Body of pancreas (tissue), 4 donors: ENCODE measurements at regions not wholly inside any gene's neighbourhood (a gene's known extent, or its start where the extent isn't known, plus 50 kb on each side); places are given as distances from the start of the nearest gene placed in this dataset.

ENCODE experiments used
- ATAC-seq: fragments of 150-250 bp; one replicate; pipeline ENCODE4 v1.9.1; 2016
- DNase-seq, 4 donors: peaks; one replicate each; pipeline ENCODE4 v3.0.0-alpha.2; 2019
- H3K27ac ChIP-seq, 4 donors: fragments of 200-600 bp; sonication (generic); 1 replicate in 3 of 4; 2 replicates in 1 of 4; pipeline versions ENCODE4 v1.5.1 to v1.6.1; 2016 to 2019; ENCODE audit warnings: mild to moderate bottlenecking in 1 of 4, mixed read lengths in 1 of 4, moderate library complexity in 1 of 4
- H3K27me3 ChIP-seq, 2 donors: fragments of 200-600 bp; sonication (generic); one replicate each; pipeline ENCODE4 v1.6.0; 2016; ENCODE audit warnings: mild to moderate bottlenecking in 1 of 2
- H3K36me3 ChIP-seq, 2 donors: fragments of 200-600 bp; sonication (generic); replicated peaks in 1 of 2; 2 replicates each; pipeline ENCODE4 v1.5.1; 2016; ENCODE audit warnings: low read depth in 2 of 2; ENCODE audit not compliant: insufficient read depth in 1 of 2
- H3K4me1 ChIP-seq: fragments of 200-600 bp; sonication (generic); one replicate; pipeline ENCODE4 v1.6.0; 2016
- H3K4me3 ChIP-seq, 2 donors: fragments of 200-600 bp; sonication (generic); 1 replicate in 1 of 2; 2 replicates in 1 of 2; pipeline ENCODE4 v1.5.1; 2016 to 2019
- H3K9me3 ChIP-seq, 3 donors: fragments of 200-600 bp; sonication (generic); 1 replicate in 2 of 3; 2 replicates in 1 of 3; pipeline ENCODE4 v1.5.1; 2016
- CTCF ChIP-seq, 7 experiments: fragments of 450-650 bp in 4 of 7; fragments of 200-600 bp in 3 of 7; sonication (generic) in 3 of 7; IDR thresholded peaks; one replicate each; pipeline ENCODE4 v1.5.1; 2016 to 2019; ENCODE audit warnings: antibody characterized with exemption in 7 of 7
- POLR2A ChIP-seq, 3 donors: fragments of 450-650 bp; IDR thresholded peaks; one replicate each; pipeline ENCODE4 v1.6.1; 2016; ENCODE audit warnings: antibody characterized with exemption in 3 of 3, mild to moderate bottlenecking in 2 of 3
- WGBS, 2 donors: methylation state at CpG; one replicate each; pipeline ENCODE4 v1.1.5; 2017; 5-methylcytosine and 5-hydroxymethylcytosine counted together
- intact Hi-C: fragments of 100-400 bp; cut with DNase I; formaldehyde crosslinking; loops from one replicate; pipeline ENCODE4 v1.15.1; 2023

- ATAC-seq (no peak), DNase-seq (no peak)
- intact Hi-C loops = no loop called here
- H3K27me3 ChIP-seq = no peaks in the 10 kb centered on the region
- H3K4me1 ChIP-seq = no peaks in the 10 kb centered on the region
- no peaks in the 10 kb centered on the region for H3K36me3 ChIP-seq
- H3K9me3 ChIP-seq = no peaks in the 10 kb centered on the region
- TF ChIP-seq CTCF (IDR thresholded peaks at IDR 0.05) = no peak
- no peak for TF ChIP-seq POLR2A (IDR thresholded peaks at IDR 0.05)
- WGBS, 2 donors = 30% methylated on average over 2 of the region's 2 CpGs
- no peak overlapping the region for H3K4me3 ChIP-seq
- H3K27ac ChIP-seq = no peak overlapping the region
Measured at GRCh38 chr2:155679647-155680046, 652.9 kb downstream of the NR4A2 start.

- Histone ChIP-seq H3K36me3 (no peaks in the 10 kb centered on the region), H3K27me3 (no peaks in the 10 kb centered on the region), H3K9me3 (no peaks in the 10 kb centered on the region), H3K27ac (no peak overlapping the region), H3K4me1 (no peaks in the 10 kb centered on the region), H3K4me3 (no peak overlapping the region)
- ATAC-seq = no peak
- intact Hi-C loops = no loop called here
- WGBS, 2 donors = 74 to 79% methylated on average over 2 of the region's 2 CpGs
- TF ChIP-seq CTCF (IDR thresholded peaks at IDR 0.05) = no peak
- no peak for TF ChIP-seq POLR2A (IDR thresholded peaks at IDR 0.05)
- no peak for DNase-seq
Measured at GRCh38 chr2:155675920-155676319, 656.6 kb downstream of the NR4A2 start.

DNA sequence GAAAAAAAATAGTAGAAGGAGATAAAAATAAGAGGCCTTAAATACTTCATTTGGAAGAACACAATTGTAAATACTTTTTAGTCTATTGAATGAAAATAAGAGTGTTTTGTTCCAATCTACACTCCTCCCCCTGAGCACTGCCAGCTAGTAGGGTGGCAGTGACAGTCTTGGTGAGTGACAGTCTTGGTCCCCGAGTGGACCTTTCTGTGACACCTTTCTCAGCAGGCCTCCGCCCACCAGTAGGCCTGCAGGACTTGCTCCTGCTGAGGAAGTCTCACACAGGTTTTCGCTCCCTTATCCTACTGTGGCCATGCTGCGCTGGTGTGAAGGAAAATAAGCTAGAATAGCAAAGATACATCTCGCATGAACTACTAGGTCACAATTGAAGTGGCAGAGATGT, 666.8 kb downstream of the NR4A2 start:
- TF ChIP-seq CTCF (IDR thresholded peaks at IDR 0.05) (no peak), POLR2A (IDR thresholded peaks at IDR 0.05) (no peak)
- intact Hi-C loops = no loop called here
- Histone ChIP-seq H3K27ac (no peak overlapping the region), H3K27me3 (no peaks in the 10 kb centered on the region), H3K4me3 (no peak overlapping the region), H3K36me3 (no peaks in the 10 kb centered on the region), H3K4me1 (no peaks in the 10 kb centered on the region), H3K9me3 (no peaks in the 10 kb centered on the region)
- ATAC-seq (no peak), DNase-seq (no peak)
- WGBS, 2 donors = 66 to 70% methylated on average over 5 of the region's 5 CpGs

DNA sequence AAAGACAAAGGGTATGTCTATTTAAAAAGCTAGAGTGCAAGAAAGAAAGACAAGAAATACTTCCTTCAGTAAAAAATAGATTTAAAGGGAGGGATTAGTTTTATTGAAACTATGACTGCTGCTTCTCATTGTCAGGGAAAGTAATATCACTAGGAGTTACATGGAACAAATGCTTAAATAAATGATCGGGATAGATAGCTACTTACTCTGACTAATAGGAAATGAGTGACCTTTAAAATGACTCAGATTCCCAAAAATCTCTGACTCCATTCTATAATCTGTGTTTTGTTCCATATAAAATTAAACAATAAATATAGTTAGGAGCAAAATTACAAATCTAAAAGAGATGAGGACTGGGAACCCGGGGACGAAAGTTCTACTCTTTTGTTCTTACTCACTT, 669.3 kb downstream of the NR4A2 start:
- H3K4me3 ChIP-seq = no peak overlapping the region
- no peaks in the 10 kb centered on the region for H3K9me3 ChIP-seq
- intact Hi-C loops = no loop called here
- ATAC-seq = no peak
- no peaks in the 10 kb centered on the region for H3K4me1 ChIP-seq
- DNase-seq = no peak
- no peak for TF ChIP-seq CTCF (IDR thresholded peaks at IDR 0.05)
- TF ChIP-seq POLR2A (IDR thresholded peaks at IDR 0.05) = no peak
- no peaks in the 10 kb centered on the region for H3K36me3 ChIP-seq
- H3K27ac ChIP-seq = no peak overlapping the region
- H3K27me3 ChIP-seq = no peaks in the 10 kb centered on the region
- WGBS, 2 donors = 56 to 66% methylated on average over 3 of the region's 3 CpGs

- H3K36me3 ChIP-seq = no peaks in the 10 kb centered on the region
- H3K4me1 ChIP-seq = no peaks in the 10 kb centered on the region
- no peak overlapping the region for H3K27ac ChIP-seq
- intact Hi-C loops = no loop called here
- no peak overlapping the region for H3K4me3 ChIP-seq
- no peaks in the 10 kb centered on the region for H3K9me3 ChIP-seq
- ATAC-seq (no peak), DNase-seq (no peak)
- TF ChIP-seq CTCF (IDR thresholded peaks at IDR 0.05) = no peak
- TF ChIP-seq POLR2A (IDR thresholded peaks at IDR 0.05) = no peak
- 68 to 83% methylated on average over 4 of the region's 4 CpGs for WGBS, 2 donors
- H3K27me3 ChIP-seq = no peaks in the 10 kb centered on the region
Measured at GRCh38 chr2:155662224-155662623, 670.3 kb downstream of the NR4A2 start.
